Dermis microvascular lymphatic vessel endothelial cell (primary cell): ENCODE measurements at regions not wholly inside any gene's neighbourhood (a gene's known extent, or its start where the extent isn't known, plus 50 kb on each side); places are given as distances from the start of the nearest gene placed in this dataset.

Experiments used
- DNase-seq, 2 donors: peaks; one replicate each; pipeline versions ENCODE4 v3.0.0 to v3.0.0-alpha.2; 2010; ENCODE audit warnings: low read depth in 2 of 2

- DNase-seq = no peak
Measured at GRCh38 chr1:114342376-114342775, 168.6 kb downstream of the TRIM33 start.

DNA sequence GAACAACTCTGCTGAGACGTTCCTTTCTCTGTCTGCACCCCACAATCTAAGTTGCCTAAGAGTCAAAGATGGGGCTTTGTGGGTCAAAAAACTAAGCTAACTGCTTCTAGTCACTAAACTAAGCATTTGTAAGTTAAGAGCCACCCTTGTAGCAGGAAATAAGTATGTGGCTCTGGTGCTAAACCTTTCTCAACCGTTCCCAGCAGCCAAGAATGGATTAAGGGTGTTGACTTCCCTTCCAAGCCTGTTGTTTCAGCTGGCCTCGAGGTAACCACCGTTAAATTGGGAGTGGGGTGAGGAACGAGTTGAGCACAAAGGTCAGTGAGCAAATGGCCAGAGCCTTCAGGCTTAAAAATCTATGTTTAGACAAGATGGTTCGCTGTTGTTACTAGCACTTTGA lies 169.1 kb downstream of the TRIM33 start:
- no peak for DNase-seq

- DNase-seq = no peak
Measured at GRCh38 chr1:114341299-114341698, 169.7 kb downstream of the TRIM33 start.

GRCh38 chr1:114340892-114341291 lies 170.1 kb downstream of the TRIM33 start:
- DNase-seq = no peak

GRCh38 chr1:114339379-114339778 lies 171.6 kb downstream of the TRIM33 start:
- DNase-seq = no peak

- no peak for DNase-seq
Measured at GRCh38 chr1:114338191-114338890, 172.7 kb downstream of the TRIM33 start.

- DNase-seq = no peak
Measured at GRCh38 chr1:114337417-114337816, 173.6 kb downstream of the TRIM33 start.

DNA sequence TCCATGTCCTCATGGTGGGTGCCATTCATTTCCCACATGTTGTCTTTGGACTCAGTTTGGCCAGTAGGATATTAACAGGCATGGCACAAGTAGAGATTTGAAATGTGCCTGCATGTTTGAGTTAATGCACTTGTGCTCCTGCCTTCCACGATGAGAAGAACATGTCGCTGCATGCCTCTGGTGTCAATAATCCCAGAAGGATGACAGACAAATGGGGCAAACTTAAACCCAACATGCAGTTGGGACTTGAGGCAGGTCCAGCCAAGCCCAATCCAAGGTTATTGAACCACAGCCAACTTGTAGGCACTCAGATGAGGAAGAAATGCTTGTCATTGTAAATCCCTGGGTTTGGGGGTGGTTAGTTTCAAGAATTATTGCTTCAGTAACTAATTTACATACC lies 174.6 kb downstream of the TRIM33 start:
- no peak for DNase-seq

DNA sequence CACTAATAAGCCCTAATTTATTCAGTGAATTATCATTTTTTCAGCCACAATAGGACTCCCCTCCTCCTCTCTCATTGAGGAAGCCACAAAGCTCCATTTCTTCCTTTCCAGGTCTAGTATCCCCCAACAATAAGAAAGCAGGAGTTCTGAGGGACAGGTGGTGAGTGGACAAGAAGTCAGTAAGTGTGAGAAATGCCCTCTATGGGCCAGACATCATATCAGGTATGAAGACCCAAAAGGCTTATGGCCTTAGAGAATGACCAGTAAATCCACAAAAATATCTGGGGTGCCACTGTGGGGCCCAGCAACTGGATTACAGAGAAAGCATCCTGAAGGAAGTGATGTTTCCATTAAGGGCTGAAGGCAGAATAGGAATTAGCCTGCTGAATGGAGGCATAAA lies 175.7 kb downstream of the TRIM33 start:
- DNase-seq = no peak

DNA sequence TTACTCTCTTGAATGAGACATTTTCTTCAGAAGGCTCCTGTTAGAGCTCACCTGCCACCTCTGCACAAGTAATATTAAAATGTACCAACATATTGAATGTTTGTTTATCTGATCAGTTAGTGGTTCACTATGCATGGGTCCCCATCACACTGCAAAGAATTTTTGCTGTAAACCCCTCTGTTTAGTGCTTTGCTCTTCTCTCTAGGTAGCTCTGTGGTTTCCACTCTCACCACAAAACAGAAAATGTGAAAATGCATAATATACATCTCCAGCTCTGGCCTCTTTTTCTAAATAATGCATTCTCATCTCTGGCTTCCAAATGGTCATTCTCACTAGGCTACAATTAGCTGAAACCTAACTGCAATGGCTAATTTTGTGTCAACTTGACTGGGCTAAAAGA lies 176.7 kb downstream of the TRIM33 start:
- DNase-seq = no peak

DNA sequence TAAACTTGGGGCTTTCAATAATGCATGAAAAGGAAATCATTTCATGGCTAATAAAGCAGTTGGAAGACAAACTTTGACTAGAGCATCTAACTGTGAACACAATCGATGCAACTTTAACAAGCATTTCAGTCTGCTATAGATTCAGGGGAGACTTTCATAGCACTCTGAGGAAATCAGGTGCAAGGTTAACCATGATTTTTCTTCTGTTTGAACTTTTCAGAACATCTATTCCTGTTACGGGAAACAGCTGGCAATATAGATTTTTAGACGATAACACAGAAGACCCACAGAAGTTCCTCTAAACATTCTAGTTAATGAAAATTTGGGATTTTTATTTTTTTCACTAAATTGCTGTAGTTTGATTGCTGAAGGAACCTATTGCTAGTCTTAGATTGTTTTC lies 177.3 kb downstream of the TRIM33 start:
- DNase-seq = no peak

DNA sequence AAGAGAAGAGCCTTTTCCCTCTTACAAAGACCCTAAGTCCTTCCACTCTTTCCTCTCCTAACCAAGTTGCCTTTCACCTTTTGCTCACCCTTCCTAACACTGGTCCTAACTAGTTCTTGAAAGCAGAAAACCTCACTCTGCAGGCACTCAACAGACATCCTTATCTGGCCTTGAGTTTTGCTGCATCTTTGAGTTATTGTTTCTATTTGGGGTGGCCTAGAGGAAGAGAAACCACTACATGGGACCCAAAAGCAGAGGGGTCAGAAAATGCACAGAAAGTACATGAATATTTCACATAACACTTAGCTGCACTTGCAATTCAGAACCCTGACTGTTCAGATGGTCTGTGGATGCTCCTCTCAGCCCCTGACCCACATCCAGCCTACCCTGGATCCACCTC lies 178.3 kb upstream of the SYT6 start:
- no peak for DNase-seq

- DNase-seq = no peak
Measured at GRCh38 chr1:114330451-114330983, 176.8 kb upstream of the SYT6 start.

DNA sequence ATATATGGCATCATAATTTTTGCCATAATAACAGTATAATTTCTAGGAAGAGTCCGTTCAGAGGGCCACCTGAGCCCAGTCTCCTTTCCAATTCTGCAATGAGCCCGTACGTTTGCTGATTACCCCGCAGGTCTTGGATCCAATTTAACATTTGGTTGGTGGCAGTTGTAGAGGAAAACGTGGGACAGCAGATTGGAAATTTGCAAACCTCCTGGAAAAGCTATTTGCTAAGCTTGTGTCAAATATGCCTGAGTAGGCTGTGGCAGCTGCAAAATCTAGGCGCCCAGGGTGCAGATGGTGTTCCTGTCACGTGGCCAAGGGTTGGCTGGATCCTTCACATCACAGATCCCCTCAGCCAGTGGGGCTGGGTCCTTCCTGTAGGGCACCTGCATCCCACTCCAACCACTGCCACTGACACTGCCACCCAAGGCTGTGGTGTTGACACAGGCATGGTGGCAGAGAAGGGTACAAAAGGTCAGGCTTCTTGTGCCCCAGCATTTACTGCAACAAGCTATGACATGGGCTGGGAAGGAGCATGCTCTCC lies 174.8 kb upstream of the SYT6 start:
- no peak for DNase-seq

DNA sequence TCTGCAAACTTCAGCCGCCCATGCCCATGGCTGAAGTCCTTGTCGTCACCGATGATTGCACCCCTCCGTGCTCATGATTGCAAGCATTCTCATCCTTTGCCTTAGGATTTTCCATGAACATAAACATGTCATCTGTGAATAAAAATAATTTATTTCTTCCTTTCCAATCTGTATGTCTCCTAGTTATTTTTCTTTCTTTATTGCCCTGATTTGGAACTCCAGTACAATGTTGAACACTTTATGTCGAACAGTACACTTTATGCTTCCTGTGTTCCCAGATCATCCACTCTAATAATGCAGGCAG lies 170.9 kb upstream of the SYT6 start:
- DNase-seq = no peak

DNA sequence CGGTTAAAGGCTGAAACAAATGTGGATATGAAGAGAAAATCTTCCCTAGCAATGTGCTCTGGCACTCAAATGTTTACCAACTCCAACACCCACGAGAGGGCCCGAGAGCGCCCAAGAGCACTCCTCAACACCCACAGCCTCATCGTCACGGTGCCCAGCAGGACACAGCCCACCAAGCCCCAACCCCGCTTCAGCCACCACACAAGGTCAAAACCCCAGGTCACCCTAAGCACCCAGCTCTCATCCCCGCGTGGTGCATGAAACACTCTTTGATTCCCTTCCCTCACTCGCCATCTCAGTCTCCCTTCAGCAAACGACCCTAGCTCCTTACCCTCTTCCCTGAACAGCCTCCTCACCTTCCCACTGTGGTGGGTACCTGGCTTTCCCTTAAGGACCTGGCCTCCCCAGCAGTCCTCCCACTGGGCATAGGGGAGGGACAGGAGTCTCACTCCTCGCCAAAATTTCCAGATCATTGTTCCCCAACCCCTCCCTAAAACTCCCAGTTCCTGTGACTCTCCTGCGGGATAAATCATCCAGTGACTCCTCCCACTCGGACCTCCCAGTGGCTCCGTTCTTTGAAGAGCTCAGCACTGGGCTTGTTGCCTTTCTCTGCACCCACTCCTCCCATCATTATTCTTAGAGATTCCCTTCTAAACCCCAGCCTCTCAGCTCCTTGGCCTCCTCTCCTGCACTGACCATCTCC lies 170.4 kb upstream of the SYT6 start:
- DNase-seq = no peak

GRCh38 chr1:114322734-114323133 lies 169.1 kb upstream of the SYT6 start:
- DNase-seq = no peak

- DNase-seq = no peak
Measured at GRCh38 chr1:114322207-114322606, 168.5 kb upstream of the SYT6 start.

- DNase-seq = no peak
Measured at GRCh38 chr1:114320586-114320985, 166.9 kb upstream of the SYT6 start.

GRCh38 chr1:114319418-114319817 lies 165.7 kb upstream of the SYT6 start:
- DNase-seq = no peak

DNA sequence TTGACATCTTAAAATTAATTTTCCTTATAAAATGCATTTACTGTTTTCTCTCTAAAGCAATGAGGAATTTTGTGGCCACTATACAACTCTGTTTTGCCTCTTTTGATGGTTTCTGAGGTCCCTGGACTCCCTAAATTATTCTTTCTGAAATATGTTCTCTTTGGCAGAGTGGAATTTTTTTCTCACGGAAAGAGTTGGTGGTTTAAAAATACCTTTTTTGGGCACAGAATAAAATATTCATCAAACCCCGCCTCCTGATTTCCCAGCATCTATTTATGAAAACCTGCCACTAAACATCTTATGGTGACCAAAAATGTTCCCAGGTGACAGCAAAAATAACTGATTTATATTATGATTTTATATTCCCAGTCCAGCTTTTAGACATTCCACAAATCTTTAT lies 165.3 kb upstream of the SYT6 start:
- DNase-seq = no peak

- DNase-seq = no peak
Measured at GRCh38 chr1:114316204-114316603, 162.5 kb upstream of the SYT6 start.

- no peak for DNase-seq
Measured at GRCh38 chr1:114315631-114316030, 162.0 kb upstream of the SYT6 start.
